DMS53 (cell line): ENCODE measurements at regions not wholly inside any gene's neighbourhood (a gene's known extent, or its start where the extent isn't known, plus 50 kb on each side); places are given as distances from the start of the nearest gene placed in this dataset.

ENCODE experiments used
- DNase-seq: peaks from one replicate; lab custom pipeline; 2025; lab: John Stamatoyannopoulos, UW

DNA sequence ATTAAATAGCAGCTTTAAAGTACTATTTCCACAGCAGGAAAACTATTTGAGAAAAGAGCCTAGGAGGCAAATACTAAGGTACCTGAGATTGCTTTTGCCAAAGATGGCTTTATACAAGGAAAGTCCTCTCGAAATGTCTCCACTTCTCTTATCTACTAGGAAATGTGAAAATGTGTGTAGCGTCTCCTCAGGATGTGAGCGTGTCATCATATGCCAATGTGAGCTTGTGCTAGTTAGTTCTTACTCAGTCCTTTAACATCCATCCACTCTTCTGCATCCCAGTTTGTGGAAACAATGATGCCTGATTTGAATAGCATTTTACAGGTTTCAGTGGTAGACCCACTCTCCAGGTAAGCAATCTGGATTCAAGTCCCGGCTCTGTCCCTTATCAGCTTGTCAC lies 421.0 kb downstream of the DYNC2H1 start:
- no peak for DNase-seq

DNA sequence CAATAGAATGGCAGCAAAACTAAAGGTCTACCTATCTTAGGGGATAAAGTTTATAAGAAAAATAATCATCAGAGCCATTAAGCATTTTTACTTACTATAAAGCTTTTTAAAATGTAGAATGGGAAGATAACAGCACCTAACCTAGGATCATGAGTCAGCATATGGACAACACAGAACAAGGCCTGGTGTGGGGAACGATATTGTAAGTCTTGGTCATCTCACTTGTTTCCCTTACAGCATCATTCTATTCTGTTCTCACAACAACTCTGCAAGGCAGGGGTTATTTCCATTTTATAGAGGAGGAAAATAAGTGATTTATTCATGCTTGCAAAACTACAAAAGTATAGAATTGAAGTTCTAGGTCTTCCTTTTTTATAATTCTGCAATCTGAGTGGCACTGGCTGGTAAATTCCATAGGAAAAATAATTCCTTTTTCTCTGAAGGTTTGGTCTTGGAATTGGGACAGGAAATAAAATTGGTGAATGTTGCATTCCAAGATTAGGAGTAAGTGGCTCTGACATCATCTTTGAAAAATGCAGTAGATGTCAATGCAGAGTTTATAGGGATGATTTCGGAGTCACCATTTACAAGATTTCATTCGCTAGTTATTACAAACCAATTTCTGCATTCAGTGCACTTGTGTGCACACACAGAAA lies 423.0 kb downstream of the DYNC2H1 start:
- DNase-seq = no peak

DNA sequence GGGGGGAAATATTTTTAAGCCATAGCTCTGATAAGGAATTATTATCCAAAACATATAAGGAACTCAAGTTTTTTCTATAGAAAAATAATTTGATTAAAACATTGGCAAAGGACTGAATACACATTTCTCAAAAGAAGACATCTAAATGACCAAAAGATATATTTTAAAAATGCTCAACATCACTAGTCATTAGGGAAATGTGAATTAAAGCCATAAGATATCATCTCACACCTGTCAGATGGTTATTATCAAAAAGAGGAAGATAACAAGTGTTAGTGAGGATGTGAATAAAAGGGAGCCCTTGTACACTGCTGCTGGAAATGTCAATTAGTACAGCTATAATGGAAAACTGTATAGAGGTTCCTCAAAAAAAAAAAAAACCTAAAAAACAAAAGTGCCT lies 425.0 kb downstream of the DYNC2H1 start:
- DNase-seq = no peak

DNA sequence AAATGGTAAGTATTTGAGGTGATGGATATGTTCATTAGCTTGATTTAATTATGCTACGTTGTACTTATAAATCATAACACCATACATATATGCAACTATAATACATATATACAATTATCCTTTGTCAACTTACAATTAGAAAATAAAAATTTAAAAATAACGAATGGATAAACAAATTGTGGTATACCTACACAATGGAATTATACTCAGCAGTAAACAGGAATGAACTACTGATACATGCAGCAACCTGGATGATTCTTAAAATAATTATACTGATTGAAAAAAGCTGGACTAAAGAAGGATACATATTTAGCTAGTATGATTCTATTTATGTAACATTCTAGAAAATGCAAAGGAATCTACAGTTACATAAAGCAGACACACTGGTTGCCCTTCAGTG lies 425.7 kb downstream of the DYNC2H1 start:
- no peak for DNase-seq

DNA sequence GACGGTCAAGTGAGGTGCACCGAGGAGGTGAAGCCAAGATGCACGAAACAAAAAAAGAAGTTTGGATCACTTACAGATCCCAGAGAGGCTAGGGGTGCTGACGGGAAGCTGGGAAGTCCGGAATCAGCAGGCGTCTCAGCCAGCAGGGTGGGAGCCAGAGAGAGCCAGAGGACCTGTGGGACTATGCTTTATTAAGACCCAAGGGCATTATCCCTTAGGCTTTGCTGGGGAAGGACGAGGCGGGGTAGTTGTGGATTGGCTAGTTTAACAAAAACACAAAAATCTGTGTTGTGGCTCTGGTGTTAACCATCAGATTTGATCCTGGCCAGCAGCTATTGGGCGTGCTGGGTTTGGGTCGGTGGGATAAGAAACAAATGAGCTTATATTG lies 427.1 kb downstream of the DYNC2H1 start:
- no peak for DNase-seq

DNA sequence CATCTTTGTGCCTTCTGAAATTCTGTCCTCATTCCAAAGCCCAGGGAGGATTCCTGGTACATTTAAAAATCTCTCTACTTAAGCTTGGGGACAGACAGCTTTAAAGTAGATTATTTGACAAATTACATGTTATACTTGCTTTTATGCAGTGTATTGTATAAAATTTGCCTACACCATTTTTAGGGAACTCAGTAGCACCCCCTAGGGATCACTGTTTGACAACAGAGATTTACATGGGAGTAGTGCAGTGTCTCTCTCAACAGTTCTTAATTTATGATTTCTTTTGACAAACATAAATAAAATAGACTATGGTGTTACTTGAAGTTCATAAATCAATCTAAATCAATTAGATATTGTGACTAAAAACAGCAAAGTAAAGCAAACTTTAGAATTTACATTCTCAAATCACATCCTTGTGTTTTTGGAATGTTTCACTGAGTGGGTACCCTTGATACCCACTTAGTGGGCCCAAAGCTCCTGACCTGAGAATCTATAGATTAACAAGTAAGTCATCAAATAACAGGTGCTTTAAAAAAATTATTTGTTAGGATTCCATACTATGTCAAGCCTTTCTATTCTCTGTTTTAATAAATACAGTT lies 428.8 kb downstream of the DYNC2H1 start:
- DNase-seq = peak; percentile 58

DNA sequence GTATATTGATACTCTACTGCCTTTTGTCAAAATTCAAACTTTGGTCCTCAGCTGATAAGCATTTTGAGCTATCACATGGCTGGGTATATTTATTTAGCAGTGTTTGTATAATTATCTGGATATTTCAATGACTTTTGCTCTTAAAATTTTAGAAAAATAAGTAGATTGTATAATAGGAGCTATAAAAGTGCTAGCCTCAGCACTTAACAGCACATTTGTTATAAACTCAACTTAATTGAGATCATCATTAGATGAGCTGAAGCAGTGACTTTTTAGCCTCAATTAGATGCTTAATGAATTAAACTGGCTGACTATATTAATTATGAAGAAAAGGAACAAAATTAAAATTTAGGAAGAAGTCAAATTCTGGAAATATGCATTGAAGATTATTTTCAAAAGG lies 429.9 kb downstream of the DYNC2H1 start:
- no peak for DNase-seq

DNA sequence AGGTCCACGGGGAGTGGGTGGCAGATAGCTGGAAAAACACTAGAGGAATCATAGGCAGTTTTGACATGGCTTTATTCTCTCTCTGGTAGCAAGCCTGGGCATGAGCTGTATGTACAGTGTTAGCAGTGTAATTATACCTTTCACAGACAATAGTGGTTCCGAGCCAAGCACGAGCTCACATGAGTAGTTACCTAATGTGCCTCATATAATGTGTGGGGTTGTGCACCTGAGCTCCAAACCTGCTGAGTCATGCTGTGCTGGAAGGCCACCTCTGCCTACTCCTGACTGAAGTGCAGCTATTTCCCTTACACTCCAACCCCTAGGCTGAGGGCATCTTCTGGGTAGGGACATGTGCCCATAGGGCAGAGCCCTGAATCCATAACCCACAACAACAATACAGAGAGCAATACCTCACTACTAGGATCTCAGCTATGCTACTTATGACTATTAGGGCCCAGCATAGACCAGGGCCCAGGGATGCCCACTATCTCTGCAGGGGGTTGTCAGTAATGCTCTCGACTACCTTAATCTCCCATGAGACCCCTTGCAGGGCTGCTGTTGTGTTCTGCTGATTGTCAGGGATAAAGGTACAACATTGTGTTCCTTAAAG lies 432.1 kb downstream of the DYNC2H1 start:
- peak; percentile 62 for DNase-seq

DNA sequence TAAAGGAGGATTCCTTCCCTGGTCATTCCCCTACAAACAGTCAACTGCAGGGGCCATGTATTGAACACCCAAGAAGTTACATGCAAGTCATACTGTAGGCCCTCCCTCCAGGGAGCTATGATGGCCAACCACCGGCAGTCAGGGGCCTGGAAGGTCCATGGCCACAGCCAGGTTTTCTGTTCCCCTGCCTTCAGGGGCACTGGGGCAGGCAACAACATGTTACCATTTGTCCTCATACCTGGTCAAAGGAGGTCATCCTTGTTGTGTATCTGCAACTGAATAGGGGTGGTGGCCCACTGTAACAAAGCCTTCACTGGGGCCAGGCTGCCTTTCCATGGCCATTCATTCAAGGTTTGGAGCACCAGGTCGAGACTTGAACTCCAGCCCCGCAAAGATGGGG lies 433.6 kb downstream of the DYNC2H1 start:
- DNase-seq = no peak

DNA sequence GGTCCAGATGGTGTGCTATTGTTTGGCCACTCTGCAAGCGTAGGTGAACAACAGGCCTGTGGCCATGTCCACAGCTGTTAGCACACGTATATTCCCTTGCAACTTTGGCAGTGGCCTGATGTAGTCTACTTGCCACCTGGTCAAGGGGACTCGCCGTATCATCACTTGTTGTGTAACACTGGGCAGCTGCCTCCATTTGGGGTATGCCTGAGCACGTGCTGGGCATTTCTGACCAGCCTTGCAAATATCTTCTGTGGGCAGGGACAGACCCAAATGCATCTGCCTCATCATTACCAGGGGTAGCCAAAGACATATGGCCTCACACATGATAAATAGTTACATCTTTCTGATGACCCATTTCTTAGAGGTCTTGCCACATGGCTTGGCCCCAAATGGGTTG lies 434.2 kb downstream of the DYNC2H1 start:
- DNase-seq = no peak

DNA sequence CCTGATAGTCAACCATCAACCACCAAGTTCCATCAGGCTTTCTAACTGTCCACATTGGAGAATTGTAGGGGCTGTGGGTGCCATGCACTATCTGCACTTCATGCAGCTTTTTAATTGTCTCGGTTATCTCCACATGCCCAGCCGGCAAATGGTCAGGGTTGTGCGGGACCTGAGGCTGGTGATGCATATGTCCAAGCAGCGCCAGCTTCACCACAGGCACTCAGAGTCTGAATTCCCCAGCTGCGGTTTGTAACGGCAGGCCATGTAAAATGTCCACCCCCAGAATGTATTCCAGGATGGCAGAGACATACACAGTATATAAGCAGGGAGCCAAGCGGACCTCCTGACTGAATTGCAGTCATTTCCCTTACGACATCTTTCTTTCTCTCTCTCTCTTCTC lies 435.6 kb downstream of the DYNC2H1 start:
- DNase-seq = no peak

DNA sequence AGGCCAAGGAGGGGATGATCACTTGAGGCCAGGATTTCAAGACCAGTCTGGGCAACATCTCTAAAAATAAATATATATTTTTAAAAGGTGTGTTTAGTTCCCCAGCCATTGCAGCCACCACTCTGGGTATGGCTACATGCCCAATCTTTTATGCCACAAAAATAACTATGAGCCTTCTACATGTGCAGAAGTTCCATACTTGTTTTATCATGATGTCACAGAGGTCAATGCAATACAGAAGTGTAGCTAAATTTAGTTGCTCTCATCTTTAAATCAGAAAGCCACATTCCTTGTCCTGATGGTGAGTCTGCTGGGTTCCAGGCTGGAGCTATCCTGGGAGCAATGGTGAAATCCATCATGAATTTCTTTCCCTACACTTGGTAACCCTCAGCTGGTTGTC lies 436.3 kb downstream of the DYNC2H1 start:
- DNase-seq = no peak

DNA sequence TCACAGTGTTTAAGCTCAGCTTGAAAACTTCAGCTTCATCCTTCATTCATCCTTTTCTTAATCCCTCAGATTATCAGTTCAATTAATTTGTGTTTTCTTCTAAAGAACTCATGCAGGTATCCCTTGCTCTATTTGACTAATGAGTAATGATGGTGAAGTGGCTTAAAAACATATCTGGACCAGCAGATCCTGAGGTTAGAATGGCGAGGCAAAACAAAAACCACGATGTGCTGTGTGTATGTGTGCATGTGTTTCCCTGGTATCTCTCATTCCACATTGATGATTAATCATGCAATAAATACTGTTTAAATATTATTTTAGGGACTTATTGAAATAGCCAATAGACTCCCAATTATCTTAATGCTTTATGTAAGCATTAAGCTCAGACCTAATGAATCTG lies 437.0 kb downstream of the DYNC2H1 start:
- DNase-seq = peak; percentile 67

DNA sequence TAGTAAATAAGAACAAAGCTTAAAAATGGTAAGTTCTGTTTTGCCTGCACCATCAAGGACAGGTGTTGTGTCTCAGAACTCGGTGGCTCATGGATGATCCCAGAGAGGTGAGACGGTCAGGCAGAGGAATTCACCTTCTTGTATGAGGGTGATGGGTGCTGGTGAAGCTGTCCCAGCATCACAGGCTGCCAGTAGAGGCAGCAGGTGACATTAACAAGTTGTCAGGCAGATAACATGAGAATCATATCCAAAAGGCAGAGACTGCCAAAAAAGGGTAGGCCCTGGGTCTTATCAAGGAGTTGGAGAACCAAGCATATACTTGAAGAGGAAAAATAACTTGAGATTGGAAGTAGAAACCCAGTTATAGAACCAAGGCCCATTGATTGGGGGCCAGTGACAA lies 437.8 kb downstream of the DYNC2H1 start:
- DNase-seq = no peak

DNA sequence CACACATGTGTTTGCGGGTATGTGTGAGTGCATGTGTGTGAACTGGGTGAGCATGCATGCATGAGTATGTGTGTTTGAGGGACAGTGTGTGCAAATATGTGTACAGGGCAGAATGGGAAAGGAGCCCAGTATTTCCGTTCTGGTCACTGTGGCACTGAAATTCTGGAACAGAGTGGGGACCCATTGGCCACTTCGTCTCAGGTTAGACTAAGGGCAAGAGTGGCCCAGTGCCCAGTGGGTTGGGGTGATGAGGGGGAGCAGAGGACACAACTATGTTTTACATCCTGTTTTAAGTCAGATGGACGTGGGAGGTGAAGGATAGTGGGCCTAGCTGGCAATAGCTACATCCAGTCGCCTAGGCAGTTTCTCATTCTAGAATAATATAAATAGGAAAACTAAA lies 438.5 kb downstream of the DYNC2H1 start:
- no peak for DNase-seq

DNA sequence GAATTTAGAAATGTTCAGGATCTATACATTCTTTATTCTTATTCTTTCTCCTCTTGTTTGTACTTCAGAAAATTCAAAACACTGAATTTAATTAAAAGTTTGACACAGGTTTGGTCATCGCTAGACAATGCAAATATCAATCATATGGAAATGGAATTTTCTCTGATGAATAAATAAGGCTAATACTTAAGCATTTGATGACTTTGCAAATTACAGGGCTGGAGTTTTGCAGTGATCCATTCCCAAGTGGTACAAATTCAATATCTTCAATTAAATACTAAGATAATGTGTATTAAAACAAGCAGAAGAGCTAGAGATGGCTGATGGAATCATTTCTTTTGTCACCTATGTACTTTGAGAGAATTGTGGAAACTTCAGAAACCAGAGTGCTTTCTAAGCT lies 439.6 kb downstream of the DYNC2H1 start:
- no peak for DNase-seq

DNA sequence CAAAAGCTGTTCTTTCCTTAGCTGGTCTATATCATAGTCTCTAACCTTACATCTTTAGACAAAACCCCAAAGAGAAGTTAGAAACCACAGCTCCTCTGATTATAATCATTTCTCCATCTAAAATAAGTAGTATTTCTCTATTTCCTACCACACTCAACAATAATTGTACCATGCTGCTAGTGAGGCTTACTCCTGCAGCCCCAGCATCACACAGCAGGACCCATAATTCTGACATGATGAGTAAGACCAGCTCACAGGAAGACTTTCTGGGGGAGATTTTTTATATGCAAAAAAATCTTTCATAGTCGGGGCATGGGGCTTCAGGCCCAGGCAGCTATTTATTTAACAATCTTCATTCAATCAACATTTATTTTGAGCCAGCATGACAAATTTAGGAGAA lies 441.6 kb downstream of the DYNC2H1 start:
- DNase-seq = no peak

DNA sequence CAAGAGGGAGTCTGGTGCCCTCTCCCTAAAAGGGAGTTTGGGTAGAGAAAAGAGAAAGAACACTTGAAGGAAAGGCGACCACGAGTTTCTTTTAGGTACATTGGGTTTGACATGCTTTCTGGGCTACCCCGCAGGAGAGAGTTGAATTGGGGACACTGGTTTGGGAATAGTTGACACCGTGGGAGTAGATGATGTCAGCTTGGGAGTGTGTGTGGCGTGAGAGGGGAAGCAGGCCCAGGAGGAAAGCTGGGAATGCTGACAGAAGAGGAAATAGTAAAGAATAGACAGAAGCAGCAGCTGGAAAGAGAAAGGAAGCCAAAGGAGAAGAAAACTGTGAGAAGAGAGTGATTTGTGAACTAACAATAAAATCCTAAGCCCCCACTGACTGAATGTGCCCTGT lies 442.9 kb downstream of the DYNC2H1 start:
- no peak for DNase-seq

DNA sequence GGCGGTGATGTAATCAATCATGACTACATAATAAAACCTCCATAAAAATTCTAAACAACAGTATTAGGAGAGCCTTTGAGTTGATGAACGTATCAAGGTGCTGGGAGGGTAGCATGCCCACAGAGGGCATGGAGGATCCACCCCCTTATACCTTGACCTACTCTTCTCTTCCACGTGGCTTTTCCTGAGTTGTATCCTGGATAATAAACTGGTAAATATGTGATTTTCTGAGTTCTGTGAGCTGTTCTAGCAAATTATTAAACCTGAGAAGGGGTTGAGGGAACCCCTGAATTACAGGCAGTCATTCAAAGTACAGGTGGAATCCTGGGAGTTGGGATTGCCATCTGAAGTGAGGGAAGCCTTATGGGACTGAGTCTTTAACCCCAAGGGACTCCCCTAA lies 446.9 kb downstream of the DYNC2H1 start:
- DNase-seq = no peak

DNA sequence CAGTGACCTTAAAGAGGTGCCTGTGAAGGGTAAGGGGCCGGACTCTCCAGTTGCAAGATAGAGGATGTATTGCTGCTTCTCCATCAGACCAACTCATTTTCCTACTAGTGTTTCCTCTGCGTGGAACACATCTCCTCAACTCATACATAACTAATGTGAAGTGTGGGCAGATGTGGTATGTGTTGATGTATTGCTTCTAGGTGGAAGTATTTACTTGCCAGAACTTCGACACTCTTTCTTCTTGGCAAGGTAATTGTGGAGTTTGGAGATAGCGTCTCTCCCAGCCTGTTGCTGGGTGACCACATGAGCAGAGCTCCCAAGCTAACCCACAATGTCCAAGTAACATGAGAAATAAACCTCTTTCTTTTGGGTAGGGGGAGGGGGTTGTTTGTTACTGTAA lies 456.9 kb downstream of the DYNC2H1 start:
- DNase-seq = no peak

DNA sequence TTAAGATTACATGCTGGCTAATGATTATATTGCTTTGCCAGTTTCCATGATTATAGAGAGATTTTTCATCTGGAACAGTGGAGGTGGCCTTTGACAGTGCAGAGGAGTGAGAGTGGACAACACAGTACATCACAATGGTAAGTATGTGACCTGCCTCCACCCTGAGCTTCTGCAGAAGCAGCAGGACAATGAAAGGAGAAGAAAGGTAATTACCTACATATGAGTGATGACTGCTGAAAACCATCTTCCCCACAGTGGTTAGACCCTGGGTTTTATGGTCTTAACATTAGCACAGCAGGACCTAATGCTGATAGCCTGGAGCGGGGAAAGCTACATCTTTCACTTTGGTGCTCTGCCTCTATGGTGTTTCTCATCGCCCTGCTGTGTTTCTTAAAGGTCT lies 454.7 kb upstream of the DDI1 start:
- DNase-seq = peak; percentile 20

DNA sequence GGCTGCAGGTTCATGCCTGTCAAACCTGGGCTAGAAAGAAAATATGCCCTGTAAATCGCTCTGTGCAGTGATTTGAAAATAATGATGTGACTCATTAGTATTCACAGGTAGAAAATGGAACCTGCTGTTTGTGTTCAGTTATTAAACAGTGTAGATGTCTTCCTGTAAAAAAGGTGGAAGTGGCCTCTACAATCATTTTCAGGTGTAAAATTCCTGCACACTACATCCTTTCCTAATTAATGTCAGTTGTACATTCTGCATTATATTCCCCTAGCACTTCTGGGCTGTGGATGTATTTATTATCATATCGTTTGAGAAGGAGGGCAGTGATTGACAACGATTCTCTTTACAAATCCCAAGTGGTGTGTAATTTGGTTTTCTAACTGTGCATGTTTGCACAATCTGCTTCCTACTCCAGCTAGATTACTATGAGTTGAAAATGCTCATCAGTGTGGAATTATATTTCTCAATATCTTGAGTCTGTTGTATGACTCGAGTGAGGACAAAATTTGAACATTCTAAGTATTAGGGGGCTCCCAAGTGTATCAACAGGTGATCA lies 454.0 kb upstream of the DDI1 start:
- no peak for DNase-seq

DNA sequence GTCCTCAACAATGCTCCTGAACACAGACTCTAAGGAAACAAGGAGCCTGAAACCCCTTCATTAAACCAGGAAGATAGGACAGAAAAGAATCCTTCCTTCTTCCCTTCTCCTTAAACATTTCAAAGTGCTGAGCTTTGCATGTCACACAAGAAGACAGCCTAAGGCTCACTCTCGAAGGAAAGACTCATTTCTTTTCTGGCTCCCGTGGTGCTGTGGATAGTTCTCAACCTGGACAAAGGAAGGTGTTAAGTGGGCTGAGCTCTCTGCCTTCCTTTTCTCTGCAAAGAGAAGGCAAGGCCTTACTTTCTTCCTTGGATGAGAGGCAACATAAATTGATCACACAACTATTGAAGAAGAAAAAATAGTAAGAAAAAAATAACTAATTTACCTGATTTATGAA lies 452.4 kb upstream of the DDI1 start:
- no peak for DNase-seq

DNA sequence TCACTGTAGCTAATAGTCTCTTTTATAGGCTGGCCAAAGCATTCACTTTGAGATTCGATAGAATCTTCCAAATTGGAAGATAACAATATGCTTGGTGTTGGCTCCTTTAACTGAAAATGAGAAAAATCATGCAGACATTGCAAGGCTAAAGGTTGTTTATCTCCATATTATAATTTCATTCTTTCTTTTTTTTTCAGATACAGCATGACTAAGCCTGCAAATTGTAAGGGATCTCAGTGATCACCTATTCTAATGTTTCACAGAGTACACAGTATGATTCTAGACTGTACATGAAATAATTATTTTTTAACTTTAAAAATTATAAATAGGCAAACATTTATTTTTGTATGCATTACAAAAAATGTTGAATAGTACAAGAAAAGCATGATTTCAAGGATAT lies 451.7 kb upstream of the DDI1 start:
- DNase-seq = no peak
